Kidney epithelial cell (primary cell): ENCODE measurements at regions not wholly inside any gene's neighbourhood (a gene's known extent, or its start where the extent isn't known, plus 50 kb on each side); places are given as distances from the start of the nearest gene placed in this dataset.
"Not testable (repeated sequence)": the region's sequence is repeated elsewhere in the genome, so short reads cannot be mapped to it uniquely, and the experiment has no call there.

Experiments used
- DNase-seq: peaks from one replicate; pipeline ENCODE4 v3.0.0-alpha.2; 2010; ENCODE audit warnings: low read depth
- H3K27me3 ChIP-seq: 2 replicates; pipeline ENCODE4 v1.6.0; 2011; ENCODE audit warnings: low read length; ENCODE audit not compliant: control insufficient read depth, insufficient read depth
- H3K36me3 ChIP-seq: 2 replicates; pipeline ENCODE4 v1.5.1; 2011; ENCODE audit warnings: low read length; ENCODE audit not compliant: control insufficient read depth, insufficient read depth
- H3K4me3 ChIP-seq: 2 replicates; pipeline ENCODE4 v1.5.1; 2011; ENCODE audit warnings: low read depth, mild to moderate bottlenecking, control low read depth, low read length
- TF ChIP-seq, protein P1 (sequence below): IDR thresholded peaks from 2 replicates; pipeline ENCODE4 v1.5.1; 2011; ENCODE audit warnings: mild to moderate bottlenecking, moderate library complexity, low read length, control low read depth, inconsistent platforms; ENCODE audit not compliant: insufficient read depth, poor library complexity, severe bottlenecking

DNA sequence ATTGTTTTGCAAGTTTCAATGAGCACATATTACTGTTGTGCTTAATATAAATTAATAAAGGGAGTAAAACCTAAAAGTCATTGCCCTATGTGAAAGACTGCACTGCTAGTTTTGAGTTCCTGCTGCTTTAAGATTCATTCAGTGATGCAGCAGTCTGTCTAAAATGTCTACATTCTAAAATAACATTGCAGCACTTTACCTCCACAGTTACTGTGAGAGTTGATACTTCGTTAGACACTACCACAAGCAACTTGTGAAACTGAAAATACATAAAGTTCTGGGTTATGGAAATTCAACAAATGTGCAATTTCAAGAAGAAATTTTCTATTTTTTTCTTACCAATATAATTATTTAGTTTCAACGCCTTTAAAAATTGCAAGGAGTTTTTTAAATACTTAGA lies 1175.2 kb upstream of the DIAPH2 start:
- Histone ChIP-seq H3K27me3 (no peaks in the 10 kb centered on the region), H3K4me3 (no peak overlapping the region), H3K36me3 (no peaks in the 10 kb centered on the region)
- TF ChIP-seq, protein P1, sequence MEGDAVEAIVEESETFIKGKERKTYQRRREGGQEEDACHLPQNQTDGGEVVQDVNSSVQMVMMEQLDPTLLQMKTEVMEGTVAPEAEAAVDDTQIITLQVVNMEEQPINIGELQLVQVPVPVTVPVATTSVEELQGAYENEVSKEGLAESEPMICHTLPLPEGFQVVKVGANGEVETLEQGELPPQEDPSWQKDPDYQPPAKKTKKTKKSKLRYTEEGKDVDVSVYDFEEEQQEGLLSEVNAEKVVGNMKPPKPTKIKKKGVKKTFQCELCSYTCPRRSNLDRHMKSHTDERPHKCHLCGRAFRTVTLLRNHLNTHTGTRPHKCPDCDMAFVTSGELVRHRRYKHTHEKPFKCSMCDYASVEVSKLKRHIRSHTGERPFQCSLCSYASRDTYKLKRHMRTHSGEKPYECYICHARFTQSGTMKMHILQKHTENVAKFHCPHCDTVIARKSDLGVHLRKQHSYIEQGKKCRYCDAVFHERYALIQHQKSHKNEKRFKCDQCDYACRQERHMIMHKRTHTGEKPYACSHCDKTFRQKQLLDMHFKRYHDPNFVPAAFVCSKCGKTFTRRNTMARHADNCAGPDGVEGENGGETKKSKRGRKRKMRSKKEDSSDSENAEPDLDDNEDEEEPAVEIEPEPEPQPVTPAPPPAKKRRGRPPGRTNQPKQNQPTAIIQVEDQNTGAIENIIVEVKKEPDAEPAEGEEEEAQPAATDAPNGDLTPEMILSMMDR: no peak
- DNase-seq: no peak

DNA sequence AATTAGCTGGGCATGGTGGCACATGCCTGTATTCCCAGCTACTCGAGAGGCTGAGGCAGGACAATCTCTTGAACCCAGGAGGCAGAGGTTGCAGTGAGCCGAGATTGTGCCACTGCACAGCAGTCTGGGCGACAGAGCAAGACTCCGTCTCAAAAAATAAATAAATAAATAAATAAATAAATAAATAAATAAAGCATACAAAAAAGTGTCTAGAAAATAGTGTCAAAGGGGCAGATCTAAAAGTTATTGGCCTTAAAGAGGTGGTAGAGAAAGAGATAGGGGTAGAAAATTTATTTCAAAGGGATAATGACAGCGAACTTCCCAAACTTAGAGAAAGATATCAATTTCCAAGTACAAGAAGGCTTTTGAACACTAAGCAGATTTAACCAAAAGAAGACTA lies 1160.6 kb upstream of the DIAPH2 start:
- H3K27me3 ChIP-seq, H3K36me3 ChIP-seq, H3K4me3 ChIP-seq, DNase-seq: not testable (repeated sequence)

DNA sequence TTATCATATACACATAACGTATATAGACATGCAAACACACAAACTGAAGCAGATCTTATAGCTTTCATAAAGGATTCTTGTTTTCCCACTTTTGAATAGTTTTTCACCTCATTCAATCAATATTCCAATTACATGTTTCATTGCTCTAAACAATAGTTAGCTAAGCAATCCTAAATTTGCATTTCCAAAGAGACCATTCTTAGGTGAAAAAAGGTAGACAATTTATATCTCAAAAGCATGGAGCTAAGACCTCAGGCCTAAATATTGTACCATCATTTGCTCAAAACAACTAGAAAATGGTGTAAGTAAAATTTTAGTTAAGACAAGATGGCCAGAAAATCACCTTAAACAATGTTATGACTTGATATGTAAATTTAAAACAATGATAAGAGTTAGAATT lies 1148.5 kb upstream of the DIAPH2 start:
- Histone ChIP-seq H3K4me3 (no peak overlapping the region), H3K27me3 (no peaks in the 10 kb centered on the region), H3K36me3 (no peaks in the 10 kb centered on the region)
- TF ChIP-seq, protein P1: no peak
- DNase-seq: no peak

DNA sequence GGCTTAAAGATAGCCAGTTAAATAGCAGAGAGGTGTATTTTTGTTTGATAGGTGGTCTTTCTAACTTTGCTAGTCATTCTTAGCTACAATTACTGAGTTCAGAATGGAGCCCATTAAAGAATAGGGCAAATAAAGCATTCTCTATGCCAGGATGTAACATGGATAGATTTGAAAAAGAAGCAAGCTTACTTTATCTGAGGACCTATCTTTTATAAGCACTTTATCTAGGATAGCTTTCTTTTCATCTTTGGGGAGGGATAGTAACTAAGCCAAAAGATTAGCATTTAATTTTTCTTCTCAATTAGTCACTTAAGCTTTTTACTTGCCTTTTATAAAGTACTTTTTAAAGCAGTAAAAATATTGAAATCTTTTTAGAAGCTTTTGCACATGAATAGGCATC lies 1148.0 kb upstream of the DIAPH2 start:
- H3K27me3 ChIP-seq: no peaks in the 10 kb centered on the region
- H3K36me3 ChIP-seq: no peaks in the 10 kb centered on the region
- H3K4me3 ChIP-seq: no peak overlapping the region
- DNase-seq: no peak
- TF ChIP-seq, protein P1: no peak

DNA sequence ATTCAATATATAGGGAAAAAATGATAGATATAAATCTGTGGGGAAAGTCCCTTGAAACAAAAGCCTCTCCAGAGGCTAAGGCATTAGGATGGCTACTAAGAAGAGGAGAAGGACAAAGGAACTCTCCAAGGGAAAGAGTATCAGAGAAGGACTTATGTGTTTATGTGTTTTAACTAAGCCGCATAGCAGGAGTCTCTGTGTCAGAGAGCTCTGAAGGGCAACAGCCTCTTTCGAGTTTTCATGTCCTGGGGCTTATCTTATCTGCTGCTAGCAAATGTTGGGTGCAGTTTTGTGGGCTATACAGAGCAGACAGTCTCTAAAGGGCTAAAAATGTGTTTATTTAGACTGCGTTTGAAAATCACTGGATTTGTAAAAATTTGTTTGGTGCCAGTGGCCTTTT lies 1145.6 kb upstream of the DIAPH2 start:
- no peaks in the 10 kb centered on the region for H3K27me3 ChIP-seq
- H3K4me3 ChIP-seq: no peak overlapping the region
- no peaks in the 10 kb centered on the region for H3K36me3 ChIP-seq
- DNase-seq: no peak
- TF ChIP-seq, protein P1: no peak

DNA sequence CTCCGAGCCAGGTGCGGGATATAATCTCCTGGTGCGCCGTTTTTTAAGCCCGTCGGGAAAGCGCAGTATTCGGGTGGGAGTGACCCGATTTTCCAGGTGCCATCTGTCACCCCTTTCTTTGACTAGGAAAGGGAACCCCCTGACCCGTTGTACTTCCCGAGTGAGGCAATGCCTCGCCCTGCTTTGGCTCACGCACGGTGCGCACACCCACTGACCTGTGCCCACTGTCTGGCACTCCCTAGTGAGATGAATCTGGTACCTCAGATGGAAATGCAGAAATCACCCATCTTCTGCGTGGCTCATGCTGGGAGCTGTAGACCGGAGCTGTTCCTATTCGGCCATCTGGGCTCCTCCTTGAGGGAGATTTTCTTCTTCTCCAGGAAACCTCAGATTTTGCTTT lies 1135.1 kb upstream of the DIAPH2 start:
- H3K27me3 ChIP-seq, DNase-seq, H3K4me3 ChIP-seq, H3K36me3 ChIP-seq: not testable (repeated sequence)

DNA sequence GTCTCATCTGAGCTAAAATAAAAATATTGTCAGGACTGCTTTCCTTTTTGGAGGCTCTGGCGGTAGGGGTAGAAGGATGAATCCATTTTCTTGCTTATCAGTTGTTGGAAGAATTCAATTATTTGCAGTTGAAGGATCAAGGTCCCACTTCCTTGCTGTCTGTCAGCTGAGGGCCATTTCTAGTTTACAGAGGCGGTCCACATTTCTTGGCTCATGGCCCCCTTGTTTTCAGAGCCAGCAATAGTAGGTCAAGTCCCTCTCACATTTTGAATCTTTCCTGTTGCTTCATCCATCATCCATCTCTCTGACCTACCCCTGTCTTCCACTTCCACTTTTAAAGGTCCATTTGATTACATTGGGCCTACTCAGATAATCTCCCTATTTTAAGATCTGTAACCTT lies 1099.3 kb upstream of the DIAPH2 start:
- Histone ChIP-seq H3K36me3 (no peaks in the 10 kb centered on the region), H3K4me3 (no peak overlapping the region), H3K27me3 (no peaks in the 10 kb centered on the region)
- TF ChIP-seq, protein P1: no peak
- DNase-seq: no peak
